GM10847 (cell line): ENCODE measurements at regions not wholly inside any gene's neighbourhood (a gene's known extent, or its start where the extent isn't known, plus 50 kb on each side); places are given as distances from the start of the nearest gene placed in this dataset.

Experiments used
- POLR2A ChIP-seq: IDR thresholded peaks from 2 replicates; pipeline ENCODE4 v1.6.1; 2011; ENCODE audit not compliant: insufficient read length; ENCODE audit errors: extremely low read depth

- TF ChIP-seq POLR2A, result no peak
Observed at GRCh38 chr5:56737002-56737621, 78.2 kb upstream of the MAP3K1 start.

GRCh38 chr5:56735849-56736641, 79.3 kb upstream of the MAP3K1 start:
- no peak for TF ChIP-seq POLR2A

GRCh38 chr5:56734091-56734694, 81.2 kb upstream of the MAP3K1 start:
- TF ChIP-seq POLR2A, result no peak

GRCh38 chr5:56733580-56733979, 81.8 kb upstream of the MAP3K1 start:
- no peak for TF ChIP-seq POLR2A

- TF ChIP-seq POLR2A, result no peak
Observed at GRCh38 chr5:56732121-56732520, 83.2 kb upstream of the MAP3K1 start.

GRCh38 chr5:56729488-56729887, 85.9 kb upstream of the MAP3K1 start:
- TF ChIP-seq POLR2A, result no peak

GRCh38 chr5:56725711-56726411, 89.5 kb upstream of the MAP3K1 start:
- no peak for TF ChIP-seq POLR2A

GRCh38 chr5:56722317-56722716, 93.0 kb upstream of the MAP3K1 start:
- no peak for TF ChIP-seq POLR2A

GRCh38 chr5:56717253-56717987, 97.9 kb upstream of the MAP3K1 start:
- TF ChIP-seq POLR2A, result no peak

GRCh38 chr5:56715986-56716385, 99.4 kb upstream of the MAP3K1 start:
- TF ChIP-seq POLR2A, result no peak

- TF ChIP-seq POLR2A, result no peak
Observed at GRCh38 chr5:56712895-56713591, 102.3 kb upstream of the MAP3K1 start.

- TF ChIP-seq POLR2A, result no peak
Observed at GRCh38 chr5:56710826-56711590, 104.3 kb upstream of the MAP3K1 start.

- TF ChIP-seq POLR2A, result no peak
Observed at GRCh38 chr5:56706504-56706903, 108.8 kb upstream of the MAP3K1 start.

GRCh38 chr5:56705217-56705616, 110.1 kb upstream of the MAP3K1 start:
- no peak for TF ChIP-seq POLR2A

GRCh38 chr5:56703952-56704351, 111.4 kb upstream of the MAP3K1 start:
- no peak for TF ChIP-seq POLR2A
